ENCODE measurements at regions not wholly inside any gene's neighbourhood (a gene's known extent, or its start where the extent isn't known, plus 50 kb on each side); places are given as distances from the start of the nearest gene placed in this dataset.

GRCh38 chr2:60695793-60696192 is 60.3 kb upstream of the PAPOLG start:
- TF ChIP-seq CTCF (IDR thresholded peaks at IDR 0.05; ENCODE audit: low read depth, low read length) (no peak), EZH2phosphoT487 (IDR thresholded peaks at IDR 0.05; ENCODE audit: low read depth) (no peak)
